ENCODE measurements at regions not wholly inside any gene's neighbourhood (a gene's known extent, or its start where the extent isn't known, plus 50 kb on each side); places are given as distances from the start of the nearest gene placed in this dataset.

DNA sequence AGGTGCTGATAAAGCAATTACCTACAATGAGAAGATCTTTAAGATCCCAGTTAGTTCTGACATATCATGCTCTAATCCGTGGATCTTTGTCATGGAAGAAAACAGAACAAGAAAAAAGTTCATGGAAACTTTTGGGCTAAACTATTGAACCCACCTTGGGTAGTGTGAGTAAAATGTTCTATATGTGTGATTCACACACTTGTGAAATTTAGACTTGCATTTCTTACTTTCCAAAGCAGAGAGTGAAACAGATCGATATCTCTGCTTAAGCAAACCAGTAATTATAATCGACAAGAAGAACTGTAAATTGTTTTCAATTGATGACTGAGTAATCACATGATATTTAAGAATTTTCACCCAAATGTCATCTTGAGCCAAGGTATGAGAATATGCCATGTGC is 214.2 kb downstream of the HRH4 start:
- Histone ChIP-seq H4K5ac (ENCODE audit: low read depth, low read length) (no peak overlapping the region), H3K9me1 (ENCODE audit: insufficient read depth, low read length) (peaks cover 24% of the 10 kb centered on the region), H4K20me1 (ENCODE audit: insufficient read depth, low read length) (no peaks in the 10 kb centered on the region), H3K4me3 (ENCODE audit: insufficient read depth, low read depth, low read length) (no peak overlapping the region), H3K4me1 (ENCODE audit: control insufficient read depth, insufficient read depth, low read length) (peaks cover 11% of the 10 kb centered on the region), H3K27me3 (ENCODE audit: control insufficient read depth, insufficient read depth, low read length) (no peaks in the 10 kb centered on the region), H2BK5ac (ENCODE audit: low read depth, low read length, poor library complexity, severe bottlenecking) (no peak overlapping the region), H2AK9ac (replicated peaks; ENCODE audit: low read depth, low read length, poor library complexity) (no peak overlapping the region), H2BK15ac (ENCODE audit: low read depth, low read length) (no peak overlapping the region), H3K4me2 (ENCODE audit: low read depth, low read length) (no peak overlapping the region), H3K56ac (ENCODE audit: extremely low read depth, insufficient read depth, low read length) (no peak overlapping the region), H3K9ac (ENCODE audit: low read depth, low read length) (no peak overlapping the region), H3K36me3 (ENCODE audit: control insufficient read depth, insufficient read depth, low read length) (no peaks in the 10 kb centered on the region), H3K18ac (ENCODE audit: low read depth, low read length) (no peak overlapping the region), H3K27ac (ENCODE audit: insufficient read depth, low read length) (no peak overlapping the region), H3K9me3 (ENCODE audit: control insufficient read depth, insufficient read depth, low read length) (no peaks in the 10 kb centered on the region), H3K14ac (replicated peaks; ENCODE audit: low read depth, low read length) (no peak overlapping the region), H2BK20ac (ENCODE audit: low read depth, low read length) (peak overlapping the region; percentile 77), H3K4ac (ENCODE audit: low read depth, low read length) (peak overlapping the region; percentile 58; the same call in 1 of the 2 replicates), H3K79me1 (ENCODE audit: low read depth in 1 of 2, low read length in 2 of 2) (no peaks in the 10 kb centered on the region), H3K23ac (ENCODE audit: low read depth, low read length) (no peak overlapping the region), H2AK5ac (ENCODE audit: low read depth, low read length) (no peak overlapping the region), H4K8ac (ENCODE audit: low read depth in 2 of 2, low read length in 2 of 2) (peak overlapping the region in 1 of 2 experiments; percentile 5; a peak in 1 of 4 replicates), H2BK120ac (ENCODE audit: low read depth, low read length) (peak overlapping the region; percentile 89; the same call in 1 of the 2 replicates), H4K91ac (ENCODE audit: insufficient read depth, low read depth, low read length) (peak overlapping the region; percentile 19; the same call in 1 of the 2 replicates), H2AFZ (replicated peaks; ENCODE audit: low read length, poor library complexity) (no peak overlapping the region)
- in situ Hi-C loops (cut with MboI; ENCODE audit: low sequenced_read_pairs) (no loop called here), intact Hi-C loops (cut with micrococcal nuclease) (loop anchor here (10.0 kb wide), 1 partner anchor 190 kb away; no protein-coding TSS in a partner anchor), dilution Hi-C loops (cut with HindIII; ENCODE audit: low sequenced_read_pairs, unreplicated experiment) (no loop called here)
- no peak for DNase-seq
- BruUV-seq (replicated peaks), result no TSS peak
- POLR2A ChIA-PET (ENCODE audit: unreplicated experiment), result no interaction called here
- CTCF ChIA-PET, result no interaction called here
- WGBS, 2 experiments (ENCODE audit: extremely low coverage in 2 of 2, insufficient read length in 1 of 2), result no CpG with 5 or more reads among the region's 3 CpGs
- TF ChIP-seq POLR2A (IDR thresholded peaks at IDR 0.05; ENCODE audit: low read depth, low read length) (no peak), MXI1 (IDR thresholded peaks at IDR 0.05; ENCODE audit: borderline replicate concordance, low read depth, low read length) (no peak), MAZ (IDR thresholded peaks at IDR 0.05; ENCODE audit: borderline replicate concordance, low read depth, low read length) (no peak), SMC3 (IDR thresholded peaks at IDR 0.05; ENCODE audit: low read depth, low read length) (no peak), BHLHE40 (IDR thresholded peaks at IDR 0.05; ENCODE audit: low read depth, low read length) (no peak), CEBPB (IDR thresholded peaks at IDR 0.05; ENCODE audit: low read depth, low read length) (no peak)
- TF ChIP-seq, protein P1, sequence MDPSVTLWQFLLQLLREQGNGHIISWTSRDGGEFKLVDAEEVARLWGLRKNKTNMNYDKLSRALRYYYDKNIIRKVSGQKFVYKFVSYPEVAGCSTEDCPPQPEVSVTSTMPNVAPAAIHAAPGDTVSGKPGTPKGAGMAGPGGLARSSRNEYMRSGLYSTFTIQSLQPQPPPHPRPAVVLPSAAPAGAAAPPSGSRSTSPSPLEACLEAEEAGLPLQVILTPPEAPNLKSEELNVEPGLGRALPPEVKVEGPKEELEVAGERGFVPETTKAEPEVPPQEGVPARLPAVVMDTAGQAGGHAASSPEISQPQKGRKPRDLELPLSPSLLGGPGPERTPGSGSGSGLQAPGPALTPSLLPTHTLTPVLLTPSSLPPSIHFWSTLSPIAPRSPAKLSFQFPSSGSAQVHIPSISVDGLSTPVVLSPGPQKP (IDR thresholded peaks at IDR 0.05; ENCODE audit: borderline replicate concordance, low read depth, low read length), result no peak
- TF ChIP-seq, protein P2, sequence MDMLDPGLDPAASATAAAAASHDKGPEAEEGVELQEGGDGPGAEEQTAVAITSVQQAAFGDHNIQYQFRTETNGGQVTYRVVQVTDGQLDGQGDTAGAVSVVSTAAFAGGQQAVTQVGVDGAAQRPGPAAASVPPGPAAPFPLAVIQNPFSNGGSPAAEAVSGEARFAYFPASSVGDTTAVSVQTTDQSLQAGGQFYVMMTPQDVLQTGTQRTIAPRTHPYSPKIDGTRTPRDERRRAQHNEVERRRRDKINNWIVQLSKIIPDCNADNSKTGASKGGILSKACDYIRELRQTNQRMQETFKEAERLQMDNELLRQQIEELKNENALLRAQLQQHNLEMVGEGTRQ (IDR thresholded peaks at IDR 0.05; ENCODE audit: low read depth, low read length), result no peak
- ATAC-seq (ENCODE audit: low read depth), result no peak
